AG04450 (cell line): ENCODE measurements at regions not wholly inside any gene's neighbourhood (a gene's known extent, or its start where the extent isn't known, plus 50 kb on each side); places are given as distances from the start of the nearest gene placed in this dataset.

ENCODE experiments used
- CTCF ChIA-PET: fragments of 300-600, 350-600 bp; formaldehyde crosslinking; extraction: SDS; loops from one replicate; lab custom pipeline; 2022; ENCODE audit warnings: antibody characterized with exemption, inconsistent platforms; lab: Charles Lee
- POLR2A ChIA-PET: fragments of 350-600 bp; formaldehyde crosslinking; extraction: SDS; loops from one replicate; lab custom pipeline; 2021; ENCODE audit warnings: antibody characterized with exemption, inconsistent platforms; lab: Yijun Ruan, JAX
- DNase-seq: peaks from one replicate; pipeline ENCODE4 v3.0.0-alpha.2; 2011; ENCODE audit warnings: low read depth, low spot score
- H3K27ac ChIP-seq: one replicate; pipeline ENCODE4 v1.5.1; 2012; ENCODE audit warnings: low read depth, low read length, control low read depth
- H3K27me3 ChIP-seq: one replicate; pipeline ENCODE4 v1.6.0; 2012; ENCODE audit warnings: low read length; ENCODE audit not compliant: control insufficient read depth, insufficient read depth
- H3K4me3 ChIP-seq: 2 replicates; pipeline ENCODE4 v1.5.1; 2011; ENCODE audit warnings: mild to moderate bottlenecking, low read depth, low read length, control low read depth
- H3K9me3 ChIP-seq: 2 replicates; pipeline ENCODE4 v1.5.1; 2012; ENCODE audit warnings: low read length; ENCODE audit not compliant: control insufficient read depth, insufficient read depth
- TF ChIP-seq, protein P1 (sequence below): IDR thresholded peaks from 2 replicates; pipeline ENCODE4 v1.5.1; 2011; ENCODE audit warnings: low read depth, low read length, control low read depth, inconsistent platforms

DNA sequence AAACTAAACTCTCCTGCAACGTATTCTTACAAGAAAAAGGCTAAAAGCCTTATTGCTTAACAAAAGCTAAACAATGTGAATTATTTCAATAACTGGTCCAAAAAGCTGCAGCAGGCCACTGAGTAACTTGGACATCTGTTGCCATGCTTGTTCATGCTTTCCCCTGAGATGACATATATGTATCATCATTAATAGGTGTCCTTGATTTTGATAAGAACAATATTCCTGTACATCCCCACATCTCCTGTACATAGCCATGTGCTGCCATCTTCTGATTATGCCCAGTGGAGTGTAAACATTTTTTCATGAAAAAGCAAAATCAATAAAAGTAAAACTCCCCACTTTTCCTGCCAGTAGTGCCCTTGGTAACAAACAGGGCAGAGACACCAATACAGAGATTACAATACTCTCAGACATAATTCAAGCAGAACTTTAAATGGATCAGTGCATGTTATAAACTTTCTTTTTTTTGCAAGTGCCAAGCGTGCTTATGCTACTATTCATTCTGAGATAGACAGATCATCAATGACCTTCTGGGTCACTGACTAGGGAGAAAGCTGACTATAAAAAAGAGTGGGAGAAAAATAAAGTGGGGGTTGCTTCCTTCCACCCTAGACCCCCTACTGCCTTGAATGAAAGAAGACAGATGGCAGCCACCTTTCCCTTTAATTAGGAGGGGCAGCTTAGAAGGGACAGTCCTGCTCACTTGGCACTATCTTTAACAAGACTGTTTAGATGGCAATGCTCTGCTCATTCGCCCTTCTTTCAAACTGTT, 205.5 kb upstream of the KLF14 start:
- POLR2A ChIA-PET: interaction anchor here (0.6 to 4.4 kb wide), 6 partner anchors 16 to 168 kb away, joined by 3 to 47 read pairs (median 4); no protein-coding TSS in a partner anchor
- DNase-seq: no peak
- Histone ChIP-seq H3K27me3 (no peaks in the 10 kb centered on the region), H3K4me3 (peak overlapping the region; percentile 80), H3K27ac (peak overlapping the region; percentile 68), H3K9me3 (no peaks in the 10 kb centered on the region)
- CTCF ChIA-PET: interaction anchor here (0.6 to 2.8 kb wide), 10 partner anchors 10 to 101 kb away, joined by 3 to 14 read pairs (median 4); no protein-coding TSS in a partner anchor
- TF ChIP-seq, protein P1, sequence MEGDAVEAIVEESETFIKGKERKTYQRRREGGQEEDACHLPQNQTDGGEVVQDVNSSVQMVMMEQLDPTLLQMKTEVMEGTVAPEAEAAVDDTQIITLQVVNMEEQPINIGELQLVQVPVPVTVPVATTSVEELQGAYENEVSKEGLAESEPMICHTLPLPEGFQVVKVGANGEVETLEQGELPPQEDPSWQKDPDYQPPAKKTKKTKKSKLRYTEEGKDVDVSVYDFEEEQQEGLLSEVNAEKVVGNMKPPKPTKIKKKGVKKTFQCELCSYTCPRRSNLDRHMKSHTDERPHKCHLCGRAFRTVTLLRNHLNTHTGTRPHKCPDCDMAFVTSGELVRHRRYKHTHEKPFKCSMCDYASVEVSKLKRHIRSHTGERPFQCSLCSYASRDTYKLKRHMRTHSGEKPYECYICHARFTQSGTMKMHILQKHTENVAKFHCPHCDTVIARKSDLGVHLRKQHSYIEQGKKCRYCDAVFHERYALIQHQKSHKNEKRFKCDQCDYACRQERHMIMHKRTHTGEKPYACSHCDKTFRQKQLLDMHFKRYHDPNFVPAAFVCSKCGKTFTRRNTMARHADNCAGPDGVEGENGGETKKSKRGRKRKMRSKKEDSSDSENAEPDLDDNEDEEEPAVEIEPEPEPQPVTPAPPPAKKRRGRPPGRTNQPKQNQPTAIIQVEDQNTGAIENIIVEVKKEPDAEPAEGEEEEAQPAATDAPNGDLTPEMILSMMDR: 0 out of 2 replicates have a peak, but pooled peaks have one; percentile 2

- H3K9me3 ChIP-seq: no peaks in the 10 kb centered on the region
- no peak for DNase-seq
- ChIA-PET POLR2A (interaction anchor here (1.9 to 4.4 kb wide), 2 partner anchors 18 to 29 kb away, joined by 10 to 47 read pairs; no protein-coding TSS in a partner anchor), CTCF (interaction anchor here (1.0 to 2.8 kb wide), 6 partner anchors 11 to 100 kb away, joined by 3 to 15 read pairs (median 8); no protein-coding TSS in a partner anchor)
- peak overlapping the region; percentile 40 for H3K27ac ChIP-seq
- no peaks in the 10 kb centered on the region for H3K27me3 ChIP-seq
- H3K4me3 ChIP-seq: peak overlapping the region; percentile 80
- TF ChIP-seq, protein P1: no peak
Measured at GRCh38 chr7:130940326-130940725, 206.3 kb upstream of the KLF14 start.

DNA sequence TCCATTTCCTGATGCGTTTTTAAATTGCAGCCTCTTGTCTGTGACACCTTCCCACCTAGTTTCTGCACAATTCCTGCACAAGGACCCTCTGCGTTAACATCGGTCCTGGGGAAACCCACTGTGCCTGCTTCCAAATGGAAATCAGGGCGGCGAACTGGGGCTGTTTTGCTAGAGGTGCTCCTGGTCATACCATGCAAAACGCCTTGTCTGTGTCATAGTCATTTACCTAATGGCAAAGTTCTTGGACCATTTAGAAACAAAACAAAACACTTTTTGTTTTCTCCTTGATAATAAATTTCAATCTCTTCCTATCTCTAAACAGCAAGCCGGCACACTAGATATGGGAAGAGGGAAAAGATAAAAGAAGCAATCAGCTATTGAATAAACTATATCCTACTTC, 206.9 kb upstream of the KLF14 start:
- no peaks in the 10 kb centered on the region for H3K9me3 ChIP-seq
- ChIA-PET CTCF (interaction anchor here (0.6 to 2.8 kb wide), 4 partner anchors 19 to 123 kb away, joined by 3 to 15 read pairs (median 14); no protein-coding TSS in a partner anchor), POLR2A (interaction anchor here (1.4 to 4.4 kb wide), 2 partner anchors 29 to 99 kb away, joined by 4 to 47 read pairs; no protein-coding TSS in a partner anchor)
- no peaks in the 10 kb centered on the region for H3K27me3 ChIP-seq
- H3K4me3 ChIP-seq: peak overlapping the region; percentile 80
- TF ChIP-seq, protein P1: no peak
- peak overlapping the region; percentile 97 for H3K27ac ChIP-seq
- DNase-seq: no peak

- H3K27ac ChIP-seq: peak overlapping the region; percentile 97
- POLR2A ChIA-PET: interaction anchor here (0.7 to 4.4 kb wide), 4 partner anchors 19 to 99 kb away, joined by 3 to 47 read pairs (median 4); no protein-coding TSS in a partner anchor
- TF ChIP-seq, protein P1: no peak
- peak overlapping the region; percentile 80 for H3K4me3 ChIP-seq
- no peaks in the 10 kb centered on the region for H3K9me3 ChIP-seq
- H3K27me3 ChIP-seq: no peaks in the 10 kb centered on the region
- no peak for DNase-seq
- CTCF ChIA-PET: interaction anchor here (0.6 to 2.8 kb wide), 6 partner anchors 14 to 122 kb away, joined by 3 to 15 read pairs (median 9); no protein-coding TSS in a partner anchor
Measured at GRCh38 chr7:130941322-130942210, 207.6 kb upstream of the KLF14 start.
